Activated CD8-positive, alpha-beta memory T cell treated with anti-CD3 and anti-CD28 coated beads, Interleukin-2, amount 50 U/mL, for 48 hours (primary cell): ENCODE measurements at regions not wholly inside any gene's neighbourhood (a gene's known extent, or its start where the extent isn't known, plus 50 kb on each side); places are given as distances from the start of the nearest gene placed in this dataset.
A peak's percentile ranks its signal among the peaks of the same experiment; 100 is the strongest.

Experiments
- DNase-seq: peaks from one replicate; pipeline ENCODE4 v3.0.0-alpha.2; 2020

- no peak for DNase-seq
These were observed 120.1 kb downstream of the ASCL4 start for GRCh38 chr12:107894589-107894988.

- DNase-seq: no peak
These were observed 121.5 kb downstream of the ASCL4 start for GRCh38 chr12:107895966-107896365.

- no peak for DNase-seq
These were observed 126.1 kb downstream of the ASCL4 start for GRCh38 chr12:107900588-107900987.

GRCh38 chr12:107903341-107904061, 129.0 kb downstream of the ASCL4 start:
- peak; percentile 88 for DNase-seq

GRCh38 chr12:107906707-107907106, 132.2 kb downstream of the ASCL4 start:
- no peak for DNase-seq

- peak; percentile 94 for DNase-seq
These were observed 138.0 kb downstream of the ASCL4 start for GRCh38 chr12:107912421-107913004.

GRCh38 chr12:107914460-107914977, 140.0 kb downstream of the ASCL4 start:
- no peak for DNase-seq

- no peak for DNase-seq
These were observed 143.7 kb downstream of the ASCL4 start for GRCh38 chr12:107917912-107918800.

- no peak for DNase-seq
These were observed 146.6 kb downstream of the ASCL4 start for GRCh38 chr12:107921062-107921461.

- DNase-seq: no peak
These were observed 150.6 kb downstream of the ASCL4 start for GRCh38 chr12:107925125-107925524.

GRCh38 chr12:107929436-107929835, 154.9 kb downstream of the ASCL4 start:
- DNase-seq: no peak

GRCh38 chr12:107931761-107932160, 157.3 kb downstream of the ASCL4 start:
- no peak for DNase-seq

- no peak for DNase-seq
These were observed 163.9 kb downstream of the ASCL4 start for GRCh38 chr12:107938446-107938845.

- no peak for DNase-seq
These were observed 174.0 kb downstream of the ASCL4 start for GRCh38 chr12:107948391-107948945.

GRCh38 chr12:107951024-107951423, 176.5 kb downstream of the ASCL4 start:
- DNase-seq: no peak

GRCh38 chr12:107955966-107956643, 173.0 kb upstream of the WSCD2 start:
- no peak for DNase-seq

- no peak for DNase-seq
These were observed 171.6 kb upstream of the WSCD2 start for GRCh38 chr12:107957459-107957858.

- DNase-seq: no peak
These were observed 165.5 kb upstream of the WSCD2 start for GRCh38 chr12:107963635-107964034.

GRCh38 chr12:107967170-107967569, 161.9 kb upstream of the WSCD2 start:
- DNase-seq: no peak

GRCh38 chr12:107973950-107974349, 155.1 kb upstream of the WSCD2 start:
- DNase-seq: no peak

- DNase-seq: no peak
These were observed 152.8 kb upstream of the WSCD2 start for GRCh38 chr12:107976331-107976730.

- no peak for DNase-seq
These were observed 150.9 kb upstream of the WSCD2 start for GRCh38 chr12:107978201-107978600.

- no peak for DNase-seq
These were observed 150.4 kb upstream of the WSCD2 start for GRCh38 chr12:107978641-107979040.
